Hepatocyte (in vitro differentiated cells): ENCODE measurements at regions not wholly inside any gene's neighbourhood (a gene's known extent, or its start where the extent isn't known, plus 50 kb on each side); places are given as distances from the start of the nearest gene placed in this dataset.

Source experiments
- CTCF ChIP-seq: fragments of 200-600 bp; sonication (generic); IDR thresholded peaks from 2 replicates; pipeline ENCODE4 v1.5.1; 2016; ENCODE audit warnings: antibody characterized with exemption, mild to moderate bottlenecking; ENCODE audit not compliant: poor library complexity
- EZH2 ChIP-seq: fragments of 200-600 bp; sonication (generic); IDR thresholded peaks from 2 replicates; pipeline ENCODE4 v1.6.1; 2016; ENCODE audit warnings: antibody characterized with exemption, mild to moderate bottlenecking, borderline replicate concordance

DNA sequence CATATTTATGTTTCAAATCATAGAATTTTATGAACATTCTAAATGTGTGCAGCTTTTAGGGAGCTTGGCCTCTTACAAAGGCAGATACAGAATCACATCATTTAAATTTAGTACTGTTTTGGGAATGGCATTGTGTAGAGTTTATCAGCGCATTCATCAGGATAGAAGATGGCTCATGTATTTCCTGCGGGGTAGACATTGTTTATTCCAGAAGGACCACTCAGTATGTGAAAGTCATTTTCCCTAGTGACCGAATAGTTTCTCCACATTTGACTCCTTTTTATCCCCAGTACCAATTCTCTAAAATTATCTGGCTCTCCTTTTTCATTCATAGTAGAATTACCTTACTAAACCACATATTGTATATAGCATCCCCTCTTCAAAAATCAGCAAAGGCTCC is 981.9 kb upstream of the ADGRL4 start:
- no peak for TF ChIP-seq CTCF
- no peak for TF ChIP-seq EZH2
